PFSK-1 (cell line): ENCODE measurements at regions not wholly inside any gene's neighbourhood (a gene's known extent, or its start where the extent isn't known, plus 50 kb on each side); places are given as distances from the start of the nearest gene placed in this dataset.

Source experiments
- POLR2AphosphoS5 ChIP-seq: IDR thresholded peaks from 2 replicates; pipeline ENCODE4 v1.6.1; 2012; ENCODE audit warnings: low read depth, mild to moderate bottlenecking, control low read depth, low read length, moderate library complexity
- SIN3A ChIP-seq: IDR thresholded peaks from 2 replicates; pipeline ENCODE4 v1.6.1; 2012; ENCODE audit warnings: mild to moderate bottlenecking, low read length, moderate library complexity, borderline replicate concordance; ENCODE audit not compliant: insufficient read depth
- TAF1 ChIP-seq: IDR thresholded peaks from 2 replicates; pipeline ENCODE4 v1.6.1; 2012; ENCODE audit warnings: low read length, control low read depth, borderline replicate concordance; ENCODE audit not compliant: insufficient read depth

- TF ChIP-seq SIN3A (no peak), TAF1 (no peak), POLR2AphosphoS5 (no peak)
These were observed 321.6 kb downstream of the SLC4A3 start for GRCh38 chr2:219949053-219949452.
